C4-2B (cell line): ENCODE measurements at regions not wholly inside any gene's neighbourhood (a gene's known extent, or its start where the extent isn't known, plus 50 kb on each side); places are given as distances from the start of the nearest gene placed in this dataset.
"Not testable (repeated sequence)": the region's sequence is repeated elsewhere in the genome, so short reads cannot be mapped to it uniquely, and the experiment has no call there.

Source experiments
- ZFX ChIP-seq: fragments of 450-650 bp; IDR thresholded peaks from 2 replicates; pipeline ENCODE4 v1.6.1; 2017
- TF ChIP-seq, protein P1 (sequence below): fragments of 450-650 bp; conservative IDR thresholded peaks from 2 replicates; pipeline ENCODE4 v1.5.1; 2017; ENCODE audit warnings: mild to moderate bottlenecking

DNA sequence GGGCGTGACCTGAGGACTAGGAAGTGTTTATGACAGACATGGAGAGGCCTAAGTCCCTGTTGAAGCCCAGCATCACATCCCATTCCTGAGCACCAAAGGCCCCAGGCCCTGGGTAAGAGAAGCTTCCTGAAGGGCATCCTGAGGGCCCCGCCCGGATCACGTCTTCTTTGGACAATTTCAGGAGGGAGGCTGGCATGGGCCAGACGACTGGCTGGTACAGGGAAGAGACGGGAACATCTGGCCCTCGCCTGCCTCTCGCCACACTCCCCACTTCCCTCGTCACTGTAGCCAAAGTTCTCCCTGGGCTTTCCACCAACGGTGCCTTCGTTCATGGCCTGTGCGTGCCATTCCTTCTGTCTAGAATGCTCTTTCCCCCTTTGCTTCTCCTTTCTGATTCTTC, 128.1 kb downstream of the LRRC37A3 start:
- TF ChIP-seq, protein P1, sequence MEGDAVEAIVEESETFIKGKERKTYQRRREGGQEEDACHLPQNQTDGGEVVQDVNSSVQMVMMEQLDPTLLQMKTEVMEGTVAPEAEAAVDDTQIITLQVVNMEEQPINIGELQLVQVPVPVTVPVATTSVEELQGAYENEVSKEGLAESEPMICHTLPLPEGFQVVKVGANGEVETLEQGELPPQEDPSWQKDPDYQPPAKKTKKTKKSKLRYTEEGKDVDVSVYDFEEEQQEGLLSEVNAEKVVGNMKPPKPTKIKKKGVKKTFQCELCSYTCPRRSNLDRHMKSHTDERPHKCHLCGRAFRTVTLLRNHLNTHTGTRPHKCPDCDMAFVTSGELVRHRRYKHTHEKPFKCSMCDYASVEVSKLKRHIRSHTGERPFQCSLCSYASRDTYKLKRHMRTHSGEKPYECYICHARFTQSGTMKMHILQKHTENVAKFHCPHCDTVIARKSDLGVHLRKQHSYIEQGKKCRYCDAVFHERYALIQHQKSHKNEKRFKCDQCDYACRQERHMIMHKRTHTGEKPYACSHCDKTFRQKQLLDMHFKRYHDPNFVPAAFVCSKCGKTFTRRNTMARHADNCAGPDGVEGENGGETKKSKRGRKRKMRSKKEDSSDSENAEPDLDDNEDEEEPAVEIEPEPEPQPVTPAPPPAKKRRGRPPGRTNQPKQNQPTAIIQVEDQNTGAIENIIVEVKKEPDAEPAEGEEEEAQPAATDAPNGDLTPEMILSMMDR = not testable (repeated sequence)
- not testable (repeated sequence) for TF ChIP-seq ZFX
